ENCODE measurements at regions not wholly inside any gene's neighbourhood (a gene's known extent, or its start where the extent isn't known, plus 50 kb on each side); places are given as distances from the start of the nearest gene placed in this dataset.

DNA sequence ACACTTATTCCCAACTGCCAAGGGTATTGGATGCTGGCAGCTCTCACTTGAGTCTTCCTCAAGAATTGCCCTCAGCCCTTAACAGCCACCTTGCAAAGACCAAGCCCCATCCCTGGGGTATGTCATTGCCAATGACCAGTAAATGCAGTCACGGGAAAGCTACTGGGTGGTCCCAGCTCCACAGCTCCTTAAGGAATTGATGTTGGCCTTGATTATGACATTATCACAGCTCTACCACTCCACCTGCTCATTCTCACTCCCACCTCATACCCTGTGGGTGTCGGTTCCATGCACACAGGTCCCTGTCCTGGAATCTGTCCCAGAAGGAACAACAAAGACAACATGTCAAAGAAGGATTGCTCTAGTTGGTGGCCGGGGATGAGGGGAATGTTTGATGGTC lies 60.5 kb upstream of the GJB5 start:
- no peak overlapping the region for H2AFZ ChIP-seq (ENCODE audit: low read length)
- H3K27me3 ChIP-seq (ENCODE audit: insufficient read depth, low read length) = no peaks in the 10 kb centered on the region
- no CpG with 5 or more reads among the region's 3 CpGs for WGBS (ENCODE audit: extremely low coverage, insufficient read length, low lambda C conversion rate)
- H3K79me2 ChIP-seq (ENCODE audit: insufficient read depth, low read length) = no peaks in the 10 kb centered on the region
- H3K9me3 Mint-ChIP-seq = no peaks in the 10 kb centered on the region; a peak in 1 of 5 replicates
- H3K4me3 Mint-ChIP-seq = no peak overlapping the region
- H3K9me3 ChIP-seq (ENCODE audit: control insufficient read depth, low read depth, low read length) = no peaks in the 10 kb centered on the region
- H2BK120ac ChIP-seq (ENCODE audit: low read depth, low read length, poor library complexity, severe bottlenecking) = no peak overlapping the region
- no peak overlapping the region for H4K8ac ChIP-seq (replicated peaks; ENCODE audit: insufficient read length, low read depth, low read length)
- no peaks in the 10 kb centered on the region for H3K4me1 Mint-ChIP-seq
- no peaks in the 10 kb centered on the region for H3K36me3 Mint-ChIP-seq (ENCODE audit: insufficient read depth in 1 of 3, low read depth in 3 of 3)
- H3K4ac ChIP-seq (ENCODE audit: low read depth, low read length) = no peak overlapping the region
- H2BK5ac ChIP-seq (ENCODE audit: insufficient read length, low read length) = no peak overlapping the region
- H3K27ac ChIP-seq (ENCODE audit: insufficient read length, low read depth, low read length) = no peak overlapping the region
- H2BK12ac ChIP-seq (ENCODE audit: insufficient read length, low read depth, low read length) = no peak overlapping the region
- H4K5ac ChIP-seq (ENCODE audit: insufficient read length, low read depth, low read length) = no peak overlapping the region
- no peak overlapping the region for H2BK15ac ChIP-seq (ENCODE audit: low read depth, low read length)
- H2BK20ac ChIP-seq (ENCODE audit: low read depth, low read length, poor library complexity, severe bottlenecking) = no peak overlapping the region
- no peak for DNase-seq
- H3T11ph ChIP-seq (ENCODE audit: low read length) = no peak overlapping the region
- no peak overlapping the region for H3K23ac ChIP-seq (ENCODE audit: insufficient read length, low read depth, low read length)
- no peak overlapping the region for H3K56ac ChIP-seq (ENCODE audit: insufficient read length, low read depth, low read length)
- no peak overlapping the region for H2AK5ac ChIP-seq (ENCODE audit: insufficient read length, low read length)
- no peak overlapping the region for H3K4me2 ChIP-seq (ENCODE audit: insufficient read depth, insufficient read length, low read length)
- H4K20me1 ChIP-seq (ENCODE audit: control insufficient read depth, insufficient read depth, insufficient read length) = no peaks in the 10 kb centered on the region
- H3K79me1 ChIP-seq (ENCODE audit: insufficient read depth, low read depth, low read length, poor library complexity, severe bottlenecking) = no peaks in the 10 kb centered on the region
- H3K27me3 Mint-ChIP-seq (ENCODE audit: low read depth) = peaks cover 13% of the 10 kb centered on the region
- H3K18ac ChIP-seq (ENCODE audit: insufficient read length, low read depth, low read length) = no peak overlapping the region
- H3K23me2 ChIP-seq (ENCODE audit: insufficient read length, low read depth, low read length, poor library complexity, severe bottlenecking) = no peaks in the 10 kb centered on the region
- no peak overlapping the region for H3K9ac ChIP-seq (ENCODE audit: extremely low read depth, insufficient read length, low read length)
- no peak overlapping the region for H3K14ac ChIP-seq (ENCODE audit: insufficient read depth, low read length)
- TF ChIP-seq, protein P1, sequence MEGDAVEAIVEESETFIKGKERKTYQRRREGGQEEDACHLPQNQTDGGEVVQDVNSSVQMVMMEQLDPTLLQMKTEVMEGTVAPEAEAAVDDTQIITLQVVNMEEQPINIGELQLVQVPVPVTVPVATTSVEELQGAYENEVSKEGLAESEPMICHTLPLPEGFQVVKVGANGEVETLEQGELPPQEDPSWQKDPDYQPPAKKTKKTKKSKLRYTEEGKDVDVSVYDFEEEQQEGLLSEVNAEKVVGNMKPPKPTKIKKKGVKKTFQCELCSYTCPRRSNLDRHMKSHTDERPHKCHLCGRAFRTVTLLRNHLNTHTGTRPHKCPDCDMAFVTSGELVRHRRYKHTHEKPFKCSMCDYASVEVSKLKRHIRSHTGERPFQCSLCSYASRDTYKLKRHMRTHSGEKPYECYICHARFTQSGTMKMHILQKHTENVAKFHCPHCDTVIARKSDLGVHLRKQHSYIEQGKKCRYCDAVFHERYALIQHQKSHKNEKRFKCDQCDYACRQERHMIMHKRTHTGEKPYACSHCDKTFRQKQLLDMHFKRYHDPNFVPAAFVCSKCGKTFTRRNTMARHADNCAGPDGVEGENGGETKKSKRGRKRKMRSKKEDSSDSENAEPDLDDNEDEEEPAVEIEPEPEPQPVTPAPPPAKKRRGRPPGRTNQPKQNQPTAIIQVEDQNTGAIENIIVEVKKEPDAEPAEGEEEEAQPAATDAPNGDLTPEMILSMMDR (conservative IDR thresholded peaks at IDR 0.05) = no peak
- H3K27ac Mint-ChIP-seq = no peak overlapping the region; a peak in 1 of 7 replicates
- H4K91ac ChIP-seq (ENCODE audit: insufficient read length, low read depth, low read length) = no peak overlapping the region
- no peaks in the 10 kb centered on the region for H3K4me1 ChIP-seq (ENCODE audit: insufficient read depth, low read length)

Measured in H9 (cell line).